ENCODE measurements at regions not wholly inside any gene's neighbourhood (a gene's known extent, or its start where the extent isn't known, plus 50 kb on each side); places are given as distances from the start of the nearest gene placed in this dataset.

DNA sequence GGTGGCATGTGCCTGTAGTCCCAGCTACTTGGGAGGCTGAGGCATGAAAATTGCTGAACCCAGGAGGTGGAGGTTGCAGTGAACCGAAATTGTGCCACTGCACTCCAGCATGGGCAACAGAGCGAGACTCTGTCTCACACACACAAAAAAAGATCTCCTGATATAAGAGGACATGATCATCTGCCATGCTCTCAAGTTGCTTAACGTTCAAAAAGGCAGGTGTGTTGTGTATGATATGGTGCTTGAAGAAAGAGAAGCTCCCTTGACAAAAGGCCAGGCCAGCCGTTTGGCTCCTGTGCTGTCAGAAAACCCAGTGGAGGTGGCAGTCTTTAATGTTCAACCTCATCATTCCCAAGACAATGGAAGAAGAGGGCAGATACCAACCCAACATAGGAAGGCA, 117.3 kb upstream of the PLET1 start:
- TF ChIP-seq CTCF (IDR thresholded peaks at IDR 0.05) (no peak), POLR2A (IDR thresholded peaks at IDR 0.05) (no peak)
- intact Hi-C loops (cut with DNase I; ENCODE audit: low total_unique reads), result loop anchor here (5.0 kb wide), 1 partner anchor 1329 kb away; the partner anchor contains the start of gene TMPRSS5
- 95 to 98% methylated on average over 4 of the region's 4 CpGs for WGBS, 2 donors
- Histone ChIP-seq H3K4me1 (no peaks in the 10 kb centered on the region), H3K9me3 (no peaks in the 10 kb centered on the region), H3K4me3 (no peak overlapping the region), H3K27ac (no peak overlapping the region), H3K36me3 (ENCODE audit: low read depth, missing control alignments) (no peaks in the 10 kb centered on the region), H3K27me3 (no peaks in the 10 kb centered on the region)
- no peak for DNase-seq

DNA sequence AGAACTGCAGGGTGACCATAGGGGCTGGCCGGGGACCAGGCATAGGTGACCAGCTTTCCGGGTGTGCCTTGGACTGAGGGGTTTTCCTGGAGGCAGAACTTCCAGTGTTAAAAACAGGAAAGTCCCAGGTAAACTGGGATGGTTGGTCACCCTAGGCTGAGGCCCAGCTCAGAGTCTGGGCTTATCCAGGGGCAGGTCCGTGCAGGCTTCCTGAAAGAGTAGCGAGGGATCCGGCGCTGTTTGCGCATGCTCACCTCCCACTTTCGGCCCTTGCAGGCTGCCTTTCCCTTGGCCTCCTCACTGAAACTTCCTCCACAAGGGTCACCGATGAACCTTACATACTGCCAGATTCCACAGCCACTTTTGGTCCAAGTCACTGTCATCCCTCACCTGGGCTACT, 119.8 kb upstream of the PLET1 start:
- Histone ChIP-seq H3K27me3 (no peaks in the 10 kb centered on the region), H3K36me3 (ENCODE audit: low read depth, missing control alignments) (no peaks in the 10 kb centered on the region), H3K27ac (no peak overlapping the region), H3K4me1 (no peaks in the 10 kb centered on the region), H3K9me3 (no peaks in the 10 kb centered on the region), H3K4me3 (no peak overlapping the region)
- TF ChIP-seq CTCF (IDR thresholded peaks at IDR 0.05) (no peak), POLR2A (IDR thresholded peaks at IDR 0.05) (no peak)
- 59 to 81% methylated on average over 9 of the region's 9 CpGs for WGBS, 2 donors
- intact Hi-C loops (cut with DNase I; ENCODE audit: low total_unique reads), result no loop called here
- peak; percentile 19 for DNase-seq

GRCh38 chr11:112381578-112381977, 120.9 kb upstream of the PLET1 start:
- DNase-seq, result no peak
- Histone ChIP-seq H3K4me3 (no peak overlapping the region), H3K4me1 (no peaks in the 10 kb centered on the region), H3K9me3 (no peaks in the 10 kb centered on the region), H3K27ac (no peak overlapping the region), H3K36me3 (ENCODE audit: low read depth, missing control alignments) (no peaks in the 10 kb centered on the region), H3K27me3 (no peaks in the 10 kb centered on the region)
- WGBS, 2 donors, result 64 to 84% methylated on average over 5 of the region's 5 CpGs
- intact Hi-C loops (cut with DNase I; ENCODE audit: low total_unique reads), result no loop called here
- TF ChIP-seq POLR2A (IDR thresholded peaks at IDR 0.05), result no peak
- no peak for TF ChIP-seq CTCF (IDR thresholded peaks at IDR 0.05)

GRCh38 chr11:112382561-112382960, 121.9 kb upstream of the PLET1 start:
- Histone ChIP-seq H3K4me1 (no peaks in the 10 kb centered on the region), H3K27ac (no peak overlapping the region), H3K4me3 (no peak overlapping the region), H3K9me3 (no peaks in the 10 kb centered on the region), H3K36me3 (ENCODE audit: low read depth, missing control alignments) (no peaks in the 10 kb centered on the region), H3K27me3 (no peaks in the 10 kb centered on the region)
- DNase-seq, result no peak
- WGBS, 2 donors, result 75 to 83% methylated on average over 3 to 5 of the region's 5 CpGs
- intact Hi-C loops (cut with DNase I; ENCODE audit: low total_unique reads), result no loop called here
- TF ChIP-seq POLR2A (IDR thresholded peaks at IDR 0.05), result no peak
- TF ChIP-seq CTCF (IDR thresholded peaks at IDR 0.05), result no peak

DNA sequence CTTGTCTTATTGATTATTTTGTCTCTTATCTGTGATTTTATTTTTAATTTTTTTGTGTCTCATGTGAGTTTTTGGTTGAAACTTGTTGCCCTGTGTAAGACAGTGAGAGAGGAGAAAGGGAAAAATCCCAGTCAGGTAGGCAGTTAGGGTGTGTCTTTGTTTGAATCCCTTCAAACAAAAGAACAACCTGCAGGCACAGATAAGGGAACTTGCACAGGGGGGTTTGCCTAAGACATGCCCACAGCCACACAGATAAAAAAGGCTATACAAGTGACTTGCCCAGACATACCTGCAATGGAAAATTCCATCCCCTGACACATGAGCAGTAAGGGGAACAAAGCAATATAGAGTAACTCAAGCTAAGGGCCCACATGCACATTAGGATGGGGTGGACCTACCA, 127.8 kb upstream of the PLET1 start:
- intact Hi-C loops (cut with DNase I; ENCODE audit: low total_unique reads), result no loop called here

More for the DNA sequence above, 127.8 kb upstream of the PLET1 start:
- no peak overlapping the region for H3K4me3 ChIP-seq
- no peaks in the 10 kb centered on the region for H3K36me3 ChIP-seq (ENCODE audit: low read depth, missing control alignments)
- DNase-seq, result no peak
- no peaks in the 10 kb centered on the region for H3K27me3 ChIP-seq
- H3K27ac ChIP-seq, result no peak overlapping the region
- no peaks in the 10 kb centered on the region for H3K4me1 ChIP-seq
- TF ChIP-seq POLR2A (IDR thresholded peaks at IDR 0.05) (no peak), CTCF (IDR thresholded peaks at IDR 0.05) (no peak)
- no peaks in the 10 kb centered on the region for H3K9me3 ChIP-seq

All from testis (tissue), 2 donors.